H1 (cell line): ENCODE measurements at regions not wholly inside any gene's neighbourhood (a gene's known extent, or its start where the extent isn't known, plus 50 kb on each side); places are given as distances from the start of the nearest gene placed in this dataset. TPM values are rescaled to one million over a fixed set of nuclear protein-coding genes. Genes with fewer than 3 reads are reported as not detected.

Experiments
- NANOG ChIP-seq: IDR thresholded peaks from 2 replicates; pipeline ENCODE4 v1.6.1; 2011; ENCODE audit warnings: low read length, low read depth, mild to moderate bottlenecking, inconsistent platforms; ENCODE audit not compliant: insufficient read depth, poor library complexity, severe bottlenecking
- RNF2 ChIP-seq: fragments of 200-900, 300-1000 bp; sonication (generic); IDR thresholded peaks from 2 replicates; pipeline ENCODE4 v1.7.1; 2016; ENCODE audit warnings: borderline replicate concordance, low read depth, mild to moderate bottlenecking, antibody characterized with exemption, low read length; ENCODE audit not compliant: poor library complexity, severe bottlenecking; ENCODE audit errors: missing control alignments
- RXRA ChIP-seq: IDR thresholded peaks from 2 replicates; pipeline ENCODE4 v1.6.1; 2011; ENCODE audit warnings: low read depth, mild to moderate bottlenecking, low read length, moderate library complexity; ENCODE audit not compliant: insufficient read depth
- SIX5 ChIP-seq: IDR thresholded peaks from 2 replicates; pipeline ENCODE4 v1.6.1; 2011; ENCODE audit warnings: mild to moderate bottlenecking, low read depth, low read length
- small RNA-seq: library from polyadenylated mRNA; stranded (forward); fragments of <200 nt; extraction: miRNeasy Mini kit (QIAGEN cat#:217004); gene quantifications from one replicate; pipeline ENCODE3, GENCODE V24; 2013; ENCODE audit not compliant: insufficient read depth

- TF ChIP-seq RNF2 (no peak), NANOG (no peak), RXRA (no peak), SIX5 (no peak)
Observed at GRCh38 chr12:43602738-43603137, 50.7 kb upstream of the ADAMTS20 start (continued).

Small RNAs in the stretch of these regions (small RNA-seq; reads per million reads assigned to genes)
- not detected for gene AC090525.3
